Astrocyte (in vitro differentiated cells and primary cell): ENCODE measurements at regions not wholly inside any gene's neighbourhood (a gene's known extent, or its start where the extent isn't known, plus 50 kb on each side); places are given as distances from the start of the nearest gene placed in this dataset.

Source experiments
- DNase-seq: peaks from one replicate; pipeline ENCODE4 v3.0.0-alpha.2; 2010; ENCODE audit warnings: low read depth
- FAIRE-seq: peaks from 2 replicates; lab custom pipeline; 2011; peaks lifted over from hg19 to GRCh38; lab: Jason Lieb, UNC
- H2AFZ ChIP-seq: 2 replicates; pipeline ENCODE4 v1.6.0; 2012; ENCODE audit warnings: low read depth, low read length, inconsistent platforms
- H3K27ac ChIP-seq: 2 replicates; pipeline ENCODE4 v1.5.1; 2011; ENCODE audit warnings: low read depth, low read length, inconsistent platforms
- H3K27me3 ChIP-seq: 2 replicates; pipeline ENCODE4 v1.6.0; 2011; ENCODE audit warnings: low read length, inconsistent platforms; ENCODE audit not compliant: insufficient read depth
- H3K36me3 ChIP-seq: 2 replicates; pipeline ENCODE4 v1.5.1; 2011; ENCODE audit warnings: low read length, inconsistent platforms; ENCODE audit not compliant: insufficient read depth
- H3K4me1 ChIP-seq: 2 replicates; pipeline ENCODE4 v1.5.1; 2011; ENCODE audit warnings: low read length, inconsistent platforms; ENCODE audit not compliant: insufficient read depth
- H3K4me2 ChIP-seq: 2 replicates; pipeline ENCODE4 v1.6.0; 2012; ENCODE audit warnings: low read length, inconsistent platforms
- H3K4me3 ChIP-seq: 2 replicates; pipeline ENCODE4 v1.5.1; 2011; ENCODE audit warnings: low read depth, mild to moderate bottlenecking, low read length, inconsistent platforms; ENCODE audit not compliant: insufficient read depth
- H3K79me2 ChIP-seq: 2 replicates; pipeline ENCODE4 v1.6.0; 2012; ENCODE audit warnings: mild to moderate bottlenecking, low read length, inconsistent platforms; ENCODE audit not compliant: insufficient read depth
- H3K9ac ChIP-seq: 2 replicates; pipeline ENCODE4 v1.6.0; 2012; ENCODE audit warnings: mild to moderate bottlenecking, low read length, inconsistent platforms
- H3K9me3 ChIP-seq: 2 replicates; pipeline ENCODE4 v1.5.1; 2012; ENCODE audit warnings: low read depth, mild to moderate bottlenecking, low read length, inconsistent platforms; ENCODE audit not compliant: insufficient read depth
- H4K20me1 ChIP-seq: 2 replicates; pipeline ENCODE4 v1.6.0; 2012; ENCODE audit warnings: low read length, inconsistent platforms; ENCODE audit not compliant: insufficient read depth
- H3K27ac Mint-ChIP-seq: one replicate; pipeline ENCODE4 v1.8.0; 2021; ENCODE audit warnings: mild to moderate bottlenecking, mixed read lengths; ENCODE audit not compliant: unreplicated experiment
- H3K27me3 Mint-ChIP-seq: one replicate; pipeline ENCODE4 v1.8.0; 2021; ENCODE audit warnings: low read depth, mixed read lengths; ENCODE audit not compliant: unreplicated experiment
- H3K36me3 Mint-ChIP-seq: one replicate; pipeline ENCODE4 v1.8.0; 2021; ENCODE audit warnings: low read depth, mixed read lengths; ENCODE audit not compliant: unreplicated experiment
- H3K4me1 Mint-ChIP-seq: one replicate; pipeline ENCODE4 v1.8.0; 2021; ENCODE audit warnings: low read depth, mixed read lengths; ENCODE audit not compliant: unreplicated experiment
- H3K4me3 Mint-ChIP-seq: one replicate; pipeline ENCODE4 v1.8.0; 2021; ENCODE audit warnings: mild to moderate bottlenecking, moderate library complexity, mixed read lengths; ENCODE audit not compliant: unreplicated experiment
- H3K9me3 Mint-ChIP-seq: one replicate; pipeline ENCODE4 v1.8.0; 2021; ENCODE audit warnings: mild to moderate bottlenecking, mixed read lengths; ENCODE audit not compliant: unreplicated experiment
- EZH2 ChIP-seq: IDR thresholded peaks from 2 replicates; pipeline ENCODE4 v1.6.1; 2012; ENCODE audit warnings: mild to moderate bottlenecking, low read length, inconsistent platforms; ENCODE audit not compliant: insufficient read depth
- TF ChIP-seq, protein P1 (sequence below): IDR thresholded peaks from 2 replicates; pipeline ENCODE4 v1.5.1; 2011; ENCODE audit warnings: low read depth, mild to moderate bottlenecking, inconsistent platforms, low read length, moderate library complexity; ENCODE audit not compliant: insufficient read depth

DNA sequence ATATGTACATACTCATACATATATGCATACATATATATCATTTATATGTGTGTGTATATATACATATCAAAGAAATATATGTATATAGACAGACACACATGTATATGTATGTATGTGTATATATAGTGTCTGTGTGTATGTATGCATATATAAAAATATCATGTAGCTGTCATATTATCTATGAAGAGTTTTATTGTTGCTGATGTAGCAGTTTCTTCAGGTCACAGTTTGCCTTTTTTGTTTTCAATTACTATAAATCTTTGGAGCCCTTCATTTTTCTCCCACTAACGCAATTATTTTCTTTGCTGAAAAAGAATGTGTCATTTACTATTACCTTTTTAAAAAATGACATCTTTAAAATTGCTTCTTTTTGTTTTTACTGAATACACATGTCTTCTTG lies 904.5 kb downstream of the PLA2G4A start:
- Histone ChIP-seq H3K4me1 (no peaks in the 10 kb centered on the region), H3K9me3 (no peaks in the 10 kb centered on the region), H4K20me1 (no peaks in the 10 kb centered on the region), H3K36me3 (no peaks in the 10 kb centered on the region), H3K27ac (no peak overlapping the region), H3K4me3 (no peak overlapping the region), H3K79me2 (no peaks in the 10 kb centered on the region), H3K27me3 (no peaks in the 10 kb centered on the region), H3K4me2 (no peak overlapping the region), H3K9ac (no peak overlapping the region), H2AFZ (no peak overlapping the region)
- H3K4me3 Mint-ChIP-seq = no peak overlapping the region
- no peaks in the 10 kb centered on the region for H3K4me1 Mint-ChIP-seq
- peaks cover 1% of the 10 kb centered on the region for H3K9me3 Mint-ChIP-seq
- no peaks in the 10 kb centered on the region for H3K36me3 Mint-ChIP-seq
- no peak for DNase-seq
- no peak for FAIRE-seq
- H3K27me3 Mint-ChIP-seq = no peaks in the 10 kb centered on the region
- H3K27ac Mint-ChIP-seq = no peak overlapping the region
- TF ChIP-seq EZH2 = no peak
- TF ChIP-seq, protein P1, sequence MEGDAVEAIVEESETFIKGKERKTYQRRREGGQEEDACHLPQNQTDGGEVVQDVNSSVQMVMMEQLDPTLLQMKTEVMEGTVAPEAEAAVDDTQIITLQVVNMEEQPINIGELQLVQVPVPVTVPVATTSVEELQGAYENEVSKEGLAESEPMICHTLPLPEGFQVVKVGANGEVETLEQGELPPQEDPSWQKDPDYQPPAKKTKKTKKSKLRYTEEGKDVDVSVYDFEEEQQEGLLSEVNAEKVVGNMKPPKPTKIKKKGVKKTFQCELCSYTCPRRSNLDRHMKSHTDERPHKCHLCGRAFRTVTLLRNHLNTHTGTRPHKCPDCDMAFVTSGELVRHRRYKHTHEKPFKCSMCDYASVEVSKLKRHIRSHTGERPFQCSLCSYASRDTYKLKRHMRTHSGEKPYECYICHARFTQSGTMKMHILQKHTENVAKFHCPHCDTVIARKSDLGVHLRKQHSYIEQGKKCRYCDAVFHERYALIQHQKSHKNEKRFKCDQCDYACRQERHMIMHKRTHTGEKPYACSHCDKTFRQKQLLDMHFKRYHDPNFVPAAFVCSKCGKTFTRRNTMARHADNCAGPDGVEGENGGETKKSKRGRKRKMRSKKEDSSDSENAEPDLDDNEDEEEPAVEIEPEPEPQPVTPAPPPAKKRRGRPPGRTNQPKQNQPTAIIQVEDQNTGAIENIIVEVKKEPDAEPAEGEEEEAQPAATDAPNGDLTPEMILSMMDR = no peak

DNA sequence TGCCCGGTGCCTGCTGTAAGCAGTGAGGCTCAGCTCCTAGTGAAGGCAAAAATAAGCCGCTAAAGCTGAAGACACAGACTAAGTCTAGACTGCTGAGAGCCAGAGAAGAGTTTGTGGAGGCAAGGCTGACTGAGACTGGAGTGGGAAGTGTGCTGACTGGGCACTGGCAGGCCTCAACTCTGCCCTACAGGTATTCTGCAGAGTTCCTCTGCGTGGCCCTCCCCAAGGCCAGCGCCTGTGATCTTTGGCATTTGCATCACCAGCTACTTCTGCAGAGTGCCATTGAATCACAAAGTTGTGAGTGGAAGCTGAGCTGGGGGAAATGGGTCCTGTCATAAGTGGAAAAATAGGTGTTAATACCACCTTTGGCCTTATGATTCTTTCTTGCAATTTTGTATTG lies 905.7 kb downstream of the PLA2G4A start:
- H4K20me1 ChIP-seq = no peaks in the 10 kb centered on the region
- H3K27me3 ChIP-seq = no peaks in the 10 kb centered on the region
- FAIRE-seq (no peak), DNase-seq (no peak)
- Mint-ChIP-seq H3K27me3 (no peaks in the 10 kb centered on the region), H3K27ac (no peak overlapping the region), H3K36me3 (no peaks in the 10 kb centered on the region), H3K4me1 (no peaks in the 10 kb centered on the region), H3K4me3 (no peak overlapping the region), H3K9me3 (peaks cover 1% of the 10 kb centered on the region)
- H3K4me3 ChIP-seq = no peak overlapping the region
- no peaks in the 10 kb centered on the region for H3K79me2 ChIP-seq
- no peak overlapping the region for H3K9ac ChIP-seq
- H3K36me3 ChIP-seq = no peaks in the 10 kb centered on the region
- H3K4me1 ChIP-seq = no peaks in the 10 kb centered on the region
- H3K27ac ChIP-seq = no peak overlapping the region
- TF ChIP-seq EZH2 = no peak
- TF ChIP-seq, protein P1 = no peak
- H2AFZ ChIP-seq = no peak overlapping the region
- H3K9me3 ChIP-seq = no peaks in the 10 kb centered on the region
- H3K4me2 ChIP-seq = no peak overlapping the region

DNA sequence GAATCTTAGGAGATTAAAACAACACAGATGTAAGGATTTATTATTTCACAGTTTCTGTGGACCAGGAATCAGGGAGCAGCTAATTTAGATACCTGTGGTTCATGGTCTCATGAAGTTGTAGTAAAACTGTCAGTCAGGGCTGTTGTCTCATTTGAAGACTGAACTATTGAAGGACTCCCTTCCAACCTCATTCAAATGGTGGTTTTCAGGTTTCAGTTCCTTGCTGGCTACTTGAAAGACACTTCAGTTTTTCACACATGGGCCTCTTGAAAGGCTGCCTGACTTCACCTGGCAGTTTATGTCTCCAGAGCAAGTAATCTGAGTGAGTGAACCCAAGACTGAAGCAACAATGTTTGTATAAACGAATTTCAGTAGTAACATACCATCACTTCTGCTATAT lies 915.9 kb downstream of the PLA2G4A start:
- FAIRE-seq (no peak), DNase-seq (no peak)
- H3K4me2 ChIP-seq = no peak overlapping the region
- no peak overlapping the region for H3K4me3 Mint-ChIP-seq
- H3K27me3 ChIP-seq = no peaks in the 10 kb centered on the region
- no peaks in the 10 kb centered on the region for H3K4me1 ChIP-seq
- H3K9me3 ChIP-seq = no peaks in the 10 kb centered on the region
- no peaks in the 10 kb centered on the region for H3K36me3 ChIP-seq
- no peaks in the 10 kb centered on the region for H3K27me3 Mint-ChIP-seq
- H3K4me1 Mint-ChIP-seq = no peaks in the 10 kb centered on the region
- no peaks in the 10 kb centered on the region for H3K79me2 ChIP-seq
- no peak overlapping the region for H3K9ac ChIP-seq
- H3K36me3 Mint-ChIP-seq = no peaks in the 10 kb centered on the region
- no peak for TF ChIP-seq EZH2
- TF ChIP-seq, protein P1 = no peak
- no peaks in the 10 kb centered on the region for H4K20me1 ChIP-seq
- no peak overlapping the region for H2AFZ ChIP-seq
- H3K27ac ChIP-seq = no peak overlapping the region
- H3K27ac Mint-ChIP-seq = no peak overlapping the region
- no peaks in the 10 kb centered on the region for H3K9me3 Mint-ChIP-seq
- no peak overlapping the region for H3K4me3 ChIP-seq
